ENCODE measurements at regions not wholly inside any gene's neighbourhood (a gene's known extent, or its start where the extent isn't known, plus 50 kb on each side); places are given as distances from the start of the nearest gene placed in this dataset.

DNA sequence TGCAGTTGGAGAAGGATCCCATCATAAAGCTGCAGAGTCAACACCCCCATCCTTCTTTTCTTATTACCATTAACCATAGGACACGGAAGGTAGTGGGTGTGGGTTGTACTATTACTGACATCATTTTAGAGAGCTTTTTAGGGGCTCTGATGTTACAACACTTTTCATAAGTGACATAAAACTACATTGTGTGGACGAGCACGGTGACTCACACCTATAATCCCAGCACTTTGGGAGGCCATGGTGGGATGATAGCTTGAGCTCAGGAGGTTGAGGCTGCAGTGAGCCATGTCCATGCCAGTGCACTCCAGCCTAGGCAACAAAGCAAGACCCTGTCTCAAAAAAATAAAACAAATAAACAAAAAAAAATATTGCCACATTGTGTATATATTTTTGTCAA is 167.1 kb downstream of the DUSP6 start:
- no peak for DNase-seq (ENCODE audit: extremely low spot score, unreplicated experiment)
- TF ChIP-seq CTCF (conservative IDR thresholded peaks at IDR 0.05) = no peak
- H3K4me3 Mint-ChIP-seq = no peak overlapping the region
- no peaks in the 10 kb centered on the region for H3K4me1 Mint-ChIP-seq (ENCODE audit: unreplicated experiment)
- no peaks in the 10 kb centered on the region for H3K36me3 Mint-ChIP-seq
- no peak overlapping the region for H3K27ac Mint-ChIP-seq
- H3K27me3 Mint-ChIP-seq = no peaks in the 10 kb centered on the region
- peaks cover 4% of the 10 kb centered on the region for H3K9me3 Mint-ChIP-seq

DNA sequence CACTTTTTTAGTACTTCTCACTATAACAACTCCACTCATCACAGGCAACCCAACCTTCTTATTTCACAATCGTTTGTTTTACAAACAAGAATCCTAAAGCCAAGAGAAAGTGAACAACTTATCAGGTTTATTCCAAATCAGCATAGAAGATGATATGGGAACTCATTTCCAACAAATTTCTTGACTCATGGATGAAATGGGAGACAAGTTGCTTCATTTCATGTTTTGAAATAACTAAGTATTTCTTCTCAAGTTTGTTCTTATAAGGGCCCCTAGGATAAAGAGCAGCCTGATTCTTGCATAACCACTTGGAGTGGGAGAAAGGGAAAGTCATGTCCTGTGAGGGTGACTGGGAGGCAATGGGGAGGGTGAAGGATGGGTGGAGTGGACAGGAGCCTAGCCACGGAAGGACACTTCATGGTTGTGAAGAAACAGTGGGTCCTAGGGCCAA is 168.3 kb downstream of the DUSP6 start:
- no peak overlapping the region for H3K27ac Mint-ChIP-seq
- H3K4me1 Mint-ChIP-seq (ENCODE audit: unreplicated experiment) = no peaks in the 10 kb centered on the region
- no peak for TF ChIP-seq CTCF (conservative IDR thresholded peaks at IDR 0.05)
- no peaks in the 10 kb centered on the region for H3K27me3 Mint-ChIP-seq
- H3K9me3 Mint-ChIP-seq = peaks cover 4% of the 10 kb centered on the region
- H3K4me3 Mint-ChIP-seq = no peak overlapping the region
- DNase-seq (ENCODE audit: extremely low spot score, unreplicated experiment) = no peak
- H3K36me3 Mint-ChIP-seq = no peaks in the 10 kb centered on the region

- no peaks in the 10 kb centered on the region for H3K4me1 Mint-ChIP-seq (ENCODE audit: unreplicated experiment)
- H3K27me3 Mint-ChIP-seq = no peaks in the 10 kb centered on the region
- H3K4me3 Mint-ChIP-seq = no peak overlapping the region
- no peak for DNase-seq (ENCODE audit: extremely low spot score, unreplicated experiment)
- H3K36me3 Mint-ChIP-seq = no peaks in the 10 kb centered on the region
- TF ChIP-seq CTCF (conservative IDR thresholded peaks at IDR 0.05) = no peak
- no peak overlapping the region for H3K27ac Mint-ChIP-seq
- no peaks in the 10 kb centered on the region for H3K9me3 Mint-ChIP-seq
Measured at GRCh38 chr12:89181271-89181920, 170.9 kb downstream of the DUSP6 start.

GRCh38 chr12:89180496-89180895 is 171.8 kb downstream of the DUSP6 start:
- no peak for TF ChIP-seq CTCF (conservative IDR thresholded peaks at IDR 0.05)
- DNase-seq (ENCODE audit: extremely low spot score, unreplicated experiment) = no peak
- H3K9me3 Mint-ChIP-seq = no peaks in the 10 kb centered on the region
- H3K4me3 Mint-ChIP-seq = no peak overlapping the region
- no peaks in the 10 kb centered on the region for H3K36me3 Mint-ChIP-seq
- no peaks in the 10 kb centered on the region for H3K27me3 Mint-ChIP-seq
- no peak overlapping the region for H3K27ac Mint-ChIP-seq
- no peaks in the 10 kb centered on the region for H3K4me1 Mint-ChIP-seq (ENCODE audit: unreplicated experiment)

- Mint-ChIP-seq H3K4me3 (no peak overlapping the region), H3K36me3 (no peaks in the 10 kb centered on the region), H3K27ac (no peak overlapping the region), H3K4me1 (ENCODE audit: unreplicated experiment) (no peaks in the 10 kb centered on the region), H3K9me3 (no peaks in the 10 kb centered on the region), H3K27me3 (no peaks in the 10 kb centered on the region)
- no peak for TF ChIP-seq CTCF (conservative IDR thresholded peaks at IDR 0.05)
- no peak for DNase-seq (ENCODE audit: extremely low spot score, unreplicated experiment)
Measured at GRCh38 chr12:89179983-89180382, 172.3 kb downstream of the DUSP6 start.

- Mint-ChIP-seq H3K27ac (no peak overlapping the region), H3K4me3 (no peak overlapping the region), H3K36me3 (no peaks in the 10 kb centered on the region), H3K27me3 (no peaks in the 10 kb centered on the region), H3K4me1 (ENCODE audit: unreplicated experiment) (no peaks in the 10 kb centered on the region), H3K9me3 (no peaks in the 10 kb centered on the region)
- DNase-seq (ENCODE audit: extremely low spot score, unreplicated experiment) = no peak
- no peak for TF ChIP-seq CTCF (conservative IDR thresholded peaks at IDR 0.05)
Measured at GRCh38 chr12:89179245-89179644, 173.1 kb downstream of the DUSP6 start.
